Gastrocnemius medialis (tissue), 4 donors: ENCODE measurements at regions not wholly inside any gene's neighbourhood (a gene's known extent, or its start where the extent isn't known, plus 50 kb on each side); places are given as distances from the start of the nearest gene placed in this dataset.

Experiments
- POLR2A ChIP-seq, 2 donors: fragments of 450-650 bp; IDR thresholded peaks; one replicate each; pipeline ENCODE4 v1.6.1; 2017; ENCODE audit warnings: antibody characterized with exemption in 2 of 2, mild to moderate bottlenecking in 2 of 2, moderate library complexity in 2 of 2
- TF ChIP-seq, protein P1 (sequence below), 5 experiments: fragments of 450-650 bp in 3 of 5; fragments of 200-600 bp in 2 of 5; sonication (generic) in 2 of 5; IDR thresholded peaks in 4 of 5; conservative IDR thresholded peaks in 1 of 5; 1 replicate in 4 of 5; 2 replicates in 1 of 5; pipeline ENCODE4 v1.5.1; 2016 to 2019; ENCODE audit warnings: antibody characterized with exemption in 5 of 5, mild to moderate bottlenecking in 3 of 5, moderate library complexity in 3 of 5

- TF ChIP-seq, protein P1, sequence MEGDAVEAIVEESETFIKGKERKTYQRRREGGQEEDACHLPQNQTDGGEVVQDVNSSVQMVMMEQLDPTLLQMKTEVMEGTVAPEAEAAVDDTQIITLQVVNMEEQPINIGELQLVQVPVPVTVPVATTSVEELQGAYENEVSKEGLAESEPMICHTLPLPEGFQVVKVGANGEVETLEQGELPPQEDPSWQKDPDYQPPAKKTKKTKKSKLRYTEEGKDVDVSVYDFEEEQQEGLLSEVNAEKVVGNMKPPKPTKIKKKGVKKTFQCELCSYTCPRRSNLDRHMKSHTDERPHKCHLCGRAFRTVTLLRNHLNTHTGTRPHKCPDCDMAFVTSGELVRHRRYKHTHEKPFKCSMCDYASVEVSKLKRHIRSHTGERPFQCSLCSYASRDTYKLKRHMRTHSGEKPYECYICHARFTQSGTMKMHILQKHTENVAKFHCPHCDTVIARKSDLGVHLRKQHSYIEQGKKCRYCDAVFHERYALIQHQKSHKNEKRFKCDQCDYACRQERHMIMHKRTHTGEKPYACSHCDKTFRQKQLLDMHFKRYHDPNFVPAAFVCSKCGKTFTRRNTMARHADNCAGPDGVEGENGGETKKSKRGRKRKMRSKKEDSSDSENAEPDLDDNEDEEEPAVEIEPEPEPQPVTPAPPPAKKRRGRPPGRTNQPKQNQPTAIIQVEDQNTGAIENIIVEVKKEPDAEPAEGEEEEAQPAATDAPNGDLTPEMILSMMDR (IDR thresholded peaks at IDR 0.05 in 4 of 5, conservative IDR thresholded peaks at IDR 0.05 in 1 of 5): no peak
- TF ChIP-seq POLR2A (IDR thresholded peaks at IDR 0.05): no peak
Measured at GRCh38 chr13:55298201-55298600, 1842.5 kb upstream of the PRR20A start.
